ENCODE measurements at regions not wholly inside any gene's neighbourhood (a gene's known extent, or its start where the extent isn't known, plus 50 kb on each side); places are given as distances from the start of the nearest gene placed in this dataset.

DNA sequence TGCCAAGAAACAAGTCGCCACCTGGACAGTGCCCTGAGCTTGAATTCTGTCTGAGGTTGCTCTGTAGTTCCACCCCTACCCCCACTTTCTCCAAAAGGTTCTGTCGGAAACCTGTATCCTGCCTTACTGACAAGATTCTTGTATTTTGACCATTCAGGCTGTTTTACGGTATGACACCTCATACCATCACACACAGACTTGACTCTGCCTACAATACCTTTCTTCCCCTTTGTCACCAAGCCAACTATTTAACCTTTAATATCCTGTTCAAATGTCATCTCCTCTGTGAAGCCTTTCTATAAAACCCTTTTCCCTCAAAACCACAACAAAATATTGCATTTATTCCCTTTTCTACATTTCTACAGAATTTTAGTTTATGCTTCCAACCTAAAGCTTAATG lies 161.9 kb downstream of the VSIG4 start:
- TF ChIP-seq, protein P1, sequence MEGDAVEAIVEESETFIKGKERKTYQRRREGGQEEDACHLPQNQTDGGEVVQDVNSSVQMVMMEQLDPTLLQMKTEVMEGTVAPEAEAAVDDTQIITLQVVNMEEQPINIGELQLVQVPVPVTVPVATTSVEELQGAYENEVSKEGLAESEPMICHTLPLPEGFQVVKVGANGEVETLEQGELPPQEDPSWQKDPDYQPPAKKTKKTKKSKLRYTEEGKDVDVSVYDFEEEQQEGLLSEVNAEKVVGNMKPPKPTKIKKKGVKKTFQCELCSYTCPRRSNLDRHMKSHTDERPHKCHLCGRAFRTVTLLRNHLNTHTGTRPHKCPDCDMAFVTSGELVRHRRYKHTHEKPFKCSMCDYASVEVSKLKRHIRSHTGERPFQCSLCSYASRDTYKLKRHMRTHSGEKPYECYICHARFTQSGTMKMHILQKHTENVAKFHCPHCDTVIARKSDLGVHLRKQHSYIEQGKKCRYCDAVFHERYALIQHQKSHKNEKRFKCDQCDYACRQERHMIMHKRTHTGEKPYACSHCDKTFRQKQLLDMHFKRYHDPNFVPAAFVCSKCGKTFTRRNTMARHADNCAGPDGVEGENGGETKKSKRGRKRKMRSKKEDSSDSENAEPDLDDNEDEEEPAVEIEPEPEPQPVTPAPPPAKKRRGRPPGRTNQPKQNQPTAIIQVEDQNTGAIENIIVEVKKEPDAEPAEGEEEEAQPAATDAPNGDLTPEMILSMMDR (IDR thresholded peaks at IDR 0.05; ENCODE audit: extremely low read depth in 1 of 2, insufficient read depth in 1 of 2, low read depth in 1 of 2, low read length in 2 of 2) = no peak
- TF ChIP-seq POLR2AphosphoS5 (IDR thresholded peaks at IDR 0.05; ENCODE audit: insufficient read depth, low read depth, low read length) (no peak), FOS (IDR thresholded peaks at IDR 0.05; ENCODE audit: borderline replicate concordance, insufficient read depth, low read length) (no peak), MYC (IDR thresholded peaks at IDR 0.05; ENCODE audit: low read depth, low read length) (no peak), POLR2A (IDR thresholded peaks at IDR 0.05; ENCODE audit: low read depth, low read length) (no peak), EZH2 (IDR thresholded peaks at IDR 0.05; ENCODE audit: borderline replicate concordance, low read depth, low read length, severe bottlenecking) (no peak), JUN (IDR thresholded peaks at IDR 0.05; ENCODE audit: borderline replicate concordance, insufficient read depth, insufficient read length, low read depth) (no peak)
